Endothelial cell of umbilical vein (primary cell): ENCODE measurements at regions not wholly inside any gene's neighbourhood (a gene's known extent, or its start where the extent isn't known, plus 50 kb on each side); places are given as distances from the start of the nearest gene placed in this dataset.

ENCODE experiments used
- BruUV-seq: library from RNA; stranded (reverse); fragments of 400-500 nt; replicated peaks from 2 replicates; lab custom pipeline; 2021; lab: Mats Ljungman, UMichigan
- CTCF ChIA-PET: fragments of 300-600, 350-600 bp; sonication (Branson Sonifier 250); formaldehyde crosslinking; loops from one replicate; lab custom pipeline; 2021; ENCODE audit warnings: antibody characterized with exemption, inconsistent platforms; lab: Charles Lee
- POLR2A ChIA-PET: fragments of 300-600, 350-600 bp; sonication (Branson Sonifier 250); formaldehyde crosslinking; loops from one replicate; lab custom pipeline; 2021; ENCODE audit warnings: antibody characterized with exemption, inconsistent platforms; lab: Charles Lee
- DNase-seq: peaks from one replicate; pipeline ENCODE4 v3.0.0-alpha.2; 2011; ENCODE audit warnings: low read depth, low spot score
- FAIRE-seq: peaks from 2 replicates; lab custom pipeline; 2011; peaks lifted over from hg19 to GRCh38; lab: Jason Lieb, UNC
- H2AFZ ChIP-seq: 2 replicates; pipeline ENCODE4 v1.6.0; 2012; ENCODE audit warnings: low read depth, low read length, control low read depth, inconsistent platforms
- H3K27ac ChIP-seq: 2 replicates; pipeline ENCODE4 v1.5.1; 2011; ENCODE audit warnings: low read depth, mild to moderate bottlenecking, control low read depth, low read length, moderate library complexity; ENCODE audit not compliant: insufficient read depth
- H3K27me3 ChIP-seq, 2 experiments: 2 replicates each; pipeline versions ENCODE4 v1.6.0 to v1.6.1; 2011; ENCODE audit warnings: low read length in 2 of 2, mixed read lengths in 1 of 2; ENCODE audit not compliant: control insufficient read depth in 2 of 2, insufficient read depth in 2 of 2
- H3K36me3 ChIP-seq, 2 experiments: 2 replicates in 1 of 2; 3 replicates in 1 of 2; pipeline ENCODE4 v1.5.1; 2011; ENCODE audit warnings: low read length in 2 of 2, mild to moderate bottlenecking in 1 of 2, moderate library complexity in 1 of 2; ENCODE audit not compliant: control insufficient read depth in 2 of 2, insufficient read depth in 2 of 2; ENCODE audit errors: extremely low read depth in 1 of 2
- H3K4me1 ChIP-seq: 3 replicates; pipeline ENCODE4 v1.5.1; 2011; ENCODE audit warnings: mild to moderate bottlenecking, low read length; ENCODE audit not compliant: control insufficient read depth, insufficient read depth; ENCODE audit errors: extremely low read depth
- H3K4me2 ChIP-seq: 2 replicates; pipeline ENCODE4 v1.6.1; 2011; ENCODE audit warnings: low read length, control low read depth, mixed read lengths; ENCODE audit not compliant: insufficient read depth
- H3K4me3 ChIP-seq, 3 experiments: fragments of 200-600 bp in 1 of 3; sonication (generic), shearing (Covaris generic) in 1 of 3; replicated peaks in 1 of 3; 2 replicates each; pipeline ENCODE4 v1.5.1; 2011 to 2016; ENCODE audit warnings: control low read depth in 3 of 3, low read length in 3 of 3, mild to moderate bottlenecking in 2 of 3, inconsistent platforms in 1 of 3, low read depth in 1 of 3, moderate library complexity in 1 of 3; ENCODE audit not compliant: insufficient read depth in 1 of 3
- H3K79me2 ChIP-seq: 2 replicates; pipeline ENCODE4 v1.6.0; 2012; ENCODE audit warnings: low read length, inconsistent platforms; ENCODE audit not compliant: control insufficient read depth, insufficient read depth
- H3K9ac ChIP-seq: replicated peaks from 2 replicates; pipeline ENCODE3; 2011; ENCODE audit warnings: low read length, control low read depth; ENCODE audit not compliant: insufficient read depth; ENCODE audit errors: extremely low read depth
- H3K9me1 ChIP-seq: replicated peaks from 3 replicates; pipeline ENCODE4 v1.6.0; 2011; ENCODE audit warnings: mild to moderate bottlenecking, low read length; ENCODE audit not compliant: control insufficient read depth, insufficient read depth; ENCODE audit errors: extremely low read depth
- H3K9me3 ChIP-seq: replicated peaks from 2 replicates; pipeline ENCODE4 v1.5.1; 2012; ENCODE audit warnings: low read length, inconsistent platforms; ENCODE audit not compliant: control insufficient read depth, insufficient read depth
- H4K20me1 ChIP-seq: replicated peaks from 2 replicates; pipeline ENCODE3; 2011; ENCODE audit warnings: mild to moderate bottlenecking, low read length; ENCODE audit not compliant: control insufficient read depth, insufficient read depth; ENCODE audit errors: extremely low read depth
- CTCF ChIP-seq, 2 donors: IDR thresholded peaks; 1 replicate in 1 of 2; 2 replicates in 1 of 2; pipeline ENCODE4 v1.5.1; 2011; ENCODE audit warnings: low read length in 2 of 2, mild to moderate bottlenecking in 2 of 2, moderate library complexity in 2 of 2, control low read depth in 1 of 2, inconsistent platforms in 1 of 2, low read depth in 1 of 2; ENCODE audit not compliant: insufficient read depth in 1 of 2; ENCODE audit errors: extremely low read depth in 1 of 2
- EZH2 ChIP-seq: IDR thresholded peaks from 2 replicates; pipeline ENCODE4 v1.6.1; 2012; ENCODE audit warnings: borderline replicate concordance, low read depth, mild to moderate bottlenecking, moderate library complexity, low read length, inconsistent platforms; ENCODE audit not compliant: severe bottlenecking
- FOS ChIP-seq: IDR thresholded peaks from 2 replicates; pipeline ENCODE4 v1.6.1; 2011; ENCODE audit warnings: mild to moderate bottlenecking, low read length, moderate library complexity, borderline replicate concordance; ENCODE audit not compliant: insufficient read depth
- GATA2 ChIP-seq: IDR thresholded peaks from 2 replicates; pipeline ENCODE4 v1.7.0; 2011; ENCODE audit warnings: low read depth, mild to moderate bottlenecking, moderate library complexity, mixed read lengths, low read length; ENCODE audit not compliant: insufficient read length, insufficient read depth
- JUN ChIP-seq: IDR thresholded peaks from 2 replicates; pipeline ENCODE4 v1.6.1; 2011; ENCODE audit warnings: borderline replicate concordance, low read depth; ENCODE audit not compliant: insufficient read length, insufficient read depth
- MAX ChIP-seq: IDR thresholded peaks from 2 replicates; pipeline ENCODE4 v1.6.1; 2011; ENCODE audit not compliant: insufficient read depth, insufficient read length
- MYC ChIP-seq: IDR thresholded peaks from one replicate; pipeline ENCODE4 v1.6.1; 2011; ENCODE audit warnings: mild to moderate bottlenecking, low read depth, low read length
- POLR2A ChIP-seq: IDR thresholded peaks from 2 replicates; pipeline ENCODE4 v1.6.1; 2012; ENCODE audit warnings: low read depth, mild to moderate bottlenecking, control low read depth, low read length
- POLR2AphosphoS5 ChIP-seq: IDR thresholded peaks from 2 replicates; pipeline ENCODE4 v1.6.1; 2012; ENCODE audit warnings: low read depth, mild to moderate bottlenecking, control low read depth, low read length, moderate library complexity; ENCODE audit not compliant: insufficient read depth
- dilution Hi-C: fragments of 300-500 bp; cut with MboI; formaldehyde crosslinking; loops from one replicate; pipeline ENCODE4 v1.15.0; 2019; ENCODE audit warnings: low sequenced_read_pairs; ENCODE audit not compliant: extremely low pct_ligation_motif_present
- intact Hi-C: fragments of 100-400 bp; cut with micrococcal nuclease; formaldehyde crosslinking; loops from one replicate; pipeline ENCODE4 v1.10.0; 2022

GRCh38 chr13:39185326-39185725 lies 147.1 kb downstream of the NHLRC3 start:
- H3K79me2 ChIP-seq, result no peaks in the 10 kb centered on the region
- ChIA-PET POLR2A (no interaction called here), CTCF (no interaction called here)
- H3K36me3 ChIP-seq, result no peaks in the 10 kb centered on the region
- no peaks in the 10 kb centered on the region for H3K4me1 ChIP-seq
- dilution Hi-C loops (no loop called here), intact Hi-C loops (no loop called here)
- H3K9ac ChIP-seq, result no peak overlapping the region
- H3K4me2 ChIP-seq, result no peak overlapping the region
- FAIRE-seq (no peak), DNase-seq (no peak)
- H3K27me3 ChIP-seq, result peaks cover 0 to 8% of the 10 kb centered on the region in 2 experiments
- TF ChIP-seq JUN (no peak), EZH2 (no peak), MYC (no peak), POLR2AphosphoS5 (no peak), CTCF (IDR thresholded peaks at IDR 0.05; ENCODE audit: extremely low read depth in 1 of 2, insufficient read depth in 1 of 2, low read depth in 1 of 2, low read length in 2 of 2) (no peak)
- H3K27ac ChIP-seq, result no peak overlapping the region
- no peaks in the 10 kb centered on the region for H3K9me3 ChIP-seq
- H3K4me3 ChIP-seq, result no peak overlapping the region
- no TSS peak for BruUV-seq
- H2AFZ ChIP-seq, result no peak overlapping the region
- no peaks in the 10 kb centered on the region for H3K9me1 ChIP-seq
- H4K20me1 ChIP-seq, result no peaks in the 10 kb centered on the region

- ChIA-PET POLR2A (no interaction called here), CTCF (no interaction called here)
- H3K27ac ChIP-seq, result no peak overlapping the region
- DNase-seq (no peak), FAIRE-seq (no peak)
- H2AFZ ChIP-seq, result no peak overlapping the region
- no peaks in the 10 kb centered on the region for H3K9me1 ChIP-seq
- H3K9ac ChIP-seq, result no peak overlapping the region
- H3K79me2 ChIP-seq, result no peaks in the 10 kb centered on the region
- H3K9me3 ChIP-seq, result no peaks in the 10 kb centered on the region
- H3K4me1 ChIP-seq, result no peaks in the 10 kb centered on the region
- TF ChIP-seq JUN (no peak), CTCF (IDR thresholded peaks at IDR 0.05; ENCODE audit: extremely low read depth in 1 of 2, insufficient read depth in 1 of 2, low read depth in 1 of 2, low read length in 2 of 2) (no peak), POLR2A (no peak), MYC (no peak), MAX (no peak), EZH2 (no peak), POLR2AphosphoS5 (no peak), GATA2 (no peak), FOS (no peak)
- H3K36me3 ChIP-seq, result no peaks in the 10 kb centered on the region
- intact Hi-C loops, result no loop called here
- no peaks in the 10 kb centered on the region for H4K20me1 ChIP-seq
- peaks cover 0 to 6% of the 10 kb centered on the region in 2 experiments for H3K27me3 ChIP-seq
- no peak overlapping the region for H3K4me2 ChIP-seq
- H3K4me3 ChIP-seq, result no peak overlapping the region
- dilution Hi-C loops, result no loop called here
- BruUV-seq, result no TSS peak
Observed at GRCh38 chr13:39186205-39186875, 148.1 kb downstream of the NHLRC3 start.
